Sigmoid colon (tissue), 4 donors: ENCODE measurements at regions not wholly inside any gene's neighbourhood (a gene's known extent, or its start where the extent isn't known, plus 50 kb on each side); places are given as distances from the start of the nearest gene placed in this dataset.

ENCODE experiments used
- CTCF ChIP-seq, 4 experiments: fragments of 450-650 bp in 3 of 4; fragments of 200-600 bp in 1 of 4; IDR thresholded peaks; one replicate each; pipeline ENCODE4 v1.5.1; 2016 to 2019; ENCODE audit warnings: antibody characterized with exemption in 4 of 4, mild to moderate bottlenecking in 3 of 4, moderate library complexity in 2 of 4
- EP300 ChIP-seq, 4 donors: sonication (generic); formaldehyde crosslinking; IDR thresholded peaks; one replicate each; pipeline ENCODE4 v1.6.1; 2017; ENCODE audit warnings: antibody characterized with exemption in 4 of 4
- POLR2A ChIP-seq, 2 donors: fragments of 450-650 bp; IDR thresholded peaks; one replicate each; pipeline ENCODE4 v1.6.1; 2016; ENCODE audit warnings: antibody characterized with exemption in 2 of 2, mild to moderate bottlenecking in 2 of 2, moderate library complexity in 2 of 2
- POLR2AphosphoS5 ChIP-seq, 4 donors: sonication (generic); formaldehyde crosslinking; IDR thresholded peaks; one replicate each; pipeline ENCODE4 v1.6.1; 2017; ENCODE audit warnings: antibody characterized with exemption in 4 of 4

DNA sequence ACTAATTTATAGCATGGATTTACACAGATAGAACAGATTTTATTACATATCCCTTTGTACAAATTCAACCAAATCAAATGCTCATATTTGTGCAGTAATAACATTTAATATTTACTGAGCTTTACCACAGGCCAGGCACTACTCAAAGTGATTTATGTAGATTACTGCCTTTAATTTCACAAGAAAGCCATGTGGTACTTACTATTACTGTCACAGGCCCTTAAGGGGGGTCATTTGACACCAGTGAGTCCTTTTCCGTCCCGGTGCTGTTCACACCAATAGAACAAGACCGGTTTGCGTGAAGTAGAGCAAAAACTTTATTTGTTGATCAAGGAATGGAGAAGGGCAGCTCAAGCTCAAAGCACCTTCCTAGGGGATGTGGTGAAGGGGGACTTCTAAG lies 308.5 kb upstream of the KCNN2 start:
- no peak for TF ChIP-seq POLR2A (IDR thresholded peaks at IDR 0.05)
- no peak for TF ChIP-seq CTCF (IDR thresholded peaks at IDR 0.05)
- no peak for TF ChIP-seq EP300 (IDR thresholded peaks at IDR 0.05)
- peak in 3 of 4 donors; percentile 55 to 65 (median 56) for TF ChIP-seq POLR2AphosphoS5 (IDR thresholded peaks at IDR 0.05)
